Ishikawa (cell line): ENCODE measurements at regions not wholly inside any gene's neighbourhood (a gene's known extent, or its start where the extent isn't known, plus 50 kb on each side); places are given as distances from the start of the nearest gene placed in this dataset.

Experiments used
- CEBPB ChIP-seq: IDR thresholded peaks from 2 replicates; pipeline ENCODE4 v1.6.1; 2012
- CREB1 ChIP-seq: IDR thresholded peaks from 2 replicates; pipeline ENCODE4 v1.6.1; 2012; ENCODE audit warnings: low read depth
- EGR1 ChIP-seq: IDR thresholded peaks from 2 replicates; pipeline ENCODE4 v1.6.1; 2012
- EP300 ChIP-seq: IDR thresholded peaks from 2 replicates; pipeline ENCODE4 v1.6.1; 2012; ENCODE audit warnings: borderline replicate concordance
- FOXM1 ChIP-seq: IDR thresholded peaks from 2 replicates; pipeline ENCODE4 v1.6.1; 2012; ENCODE audit warnings: low read depth, borderline replicate concordance
- MAX ChIP-seq: IDR thresholded peaks from 2 replicates; pipeline ENCODE4 v1.6.1; 2012
- NFIC ChIP-seq: IDR thresholded peaks from 2 replicates; pipeline ENCODE4 v1.6.1; 2012
- RAD21 ChIP-seq: IDR thresholded peaks from 2 replicates; pipeline ENCODE4 v1.6.1; 2012; ENCODE audit warnings: low read depth
- TAF1 ChIP-seq: IDR thresholded peaks from 2 replicates; pipeline ENCODE4 v1.6.1; 2012; ENCODE audit warnings: low read depth, mild to moderate bottlenecking
- TCF12 ChIP-seq: IDR thresholded peaks from 2 replicates; pipeline ENCODE4 v1.6.1; 2012; ENCODE audit warnings: low read depth
- TEAD4 ChIP-seq: IDR thresholded peaks from 2 replicates; pipeline ENCODE4 v1.6.1; 2012
- YY1 ChIP-seq: IDR thresholded peaks from 2 replicates; pipeline ENCODE4 v1.6.1; 2012; ENCODE audit warnings: low read depth
- ZBTB7A ChIP-seq: IDR thresholded peaks from 2 replicates; pipeline ENCODE4 v1.6.1; 2012; ENCODE audit warnings: low read depth
- TF ChIP-seq, protein P1 (sequence below): IDR thresholded peaks from 2 replicates; pipeline ENCODE4 v1.6.1; 2012
- TF ChIP-seq, protein P2 (sequence below): IDR thresholded peaks from 2 replicates; pipeline ENCODE4 v1.6.1; 2012; ENCODE audit warnings: low read depth, mild to moderate bottlenecking

DNA sequence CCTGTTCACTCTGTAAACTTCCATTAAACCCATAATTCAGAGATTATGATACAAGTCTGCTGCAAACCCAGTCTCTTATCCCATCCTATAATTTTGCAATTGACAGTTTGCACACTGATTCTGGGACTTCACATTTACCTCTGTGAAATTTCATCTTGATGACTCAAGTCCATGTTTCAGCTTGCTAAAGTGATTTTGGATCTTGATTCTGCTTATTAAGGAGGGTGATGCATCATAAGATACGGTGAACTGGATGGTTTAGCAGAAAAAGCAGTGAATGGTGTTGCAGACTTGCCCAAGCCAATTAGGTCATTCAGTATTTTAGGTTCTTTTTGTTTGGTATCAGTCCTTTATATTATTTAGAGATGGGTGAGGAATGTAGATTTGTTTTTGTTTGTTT, 125.5 kb upstream of the PODXL start:
- no peak for TF ChIP-seq CEBPB
- TF ChIP-seq EGR1 = no peak
- TF ChIP-seq TCF12 = no peak
- TF ChIP-seq YY1 = no peak
- TF ChIP-seq ZBTB7A = no peak
- TF ChIP-seq, protein P1, sequence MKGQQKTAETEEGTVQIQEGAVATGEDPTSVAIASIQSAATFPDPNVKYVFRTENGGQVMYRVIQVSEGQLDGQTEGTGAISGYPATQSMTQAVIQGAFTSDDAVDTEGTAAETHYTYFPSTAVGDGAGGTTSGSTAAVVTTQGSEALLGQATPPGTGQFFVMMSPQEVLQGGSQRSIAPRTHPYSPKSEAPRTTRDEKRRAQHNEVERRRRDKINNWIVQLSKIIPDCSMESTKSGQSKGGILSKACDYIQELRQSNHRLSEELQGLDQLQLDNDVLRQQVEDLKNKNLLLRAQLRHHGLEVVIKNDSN = no peak
- TF ChIP-seq, protein P2, sequence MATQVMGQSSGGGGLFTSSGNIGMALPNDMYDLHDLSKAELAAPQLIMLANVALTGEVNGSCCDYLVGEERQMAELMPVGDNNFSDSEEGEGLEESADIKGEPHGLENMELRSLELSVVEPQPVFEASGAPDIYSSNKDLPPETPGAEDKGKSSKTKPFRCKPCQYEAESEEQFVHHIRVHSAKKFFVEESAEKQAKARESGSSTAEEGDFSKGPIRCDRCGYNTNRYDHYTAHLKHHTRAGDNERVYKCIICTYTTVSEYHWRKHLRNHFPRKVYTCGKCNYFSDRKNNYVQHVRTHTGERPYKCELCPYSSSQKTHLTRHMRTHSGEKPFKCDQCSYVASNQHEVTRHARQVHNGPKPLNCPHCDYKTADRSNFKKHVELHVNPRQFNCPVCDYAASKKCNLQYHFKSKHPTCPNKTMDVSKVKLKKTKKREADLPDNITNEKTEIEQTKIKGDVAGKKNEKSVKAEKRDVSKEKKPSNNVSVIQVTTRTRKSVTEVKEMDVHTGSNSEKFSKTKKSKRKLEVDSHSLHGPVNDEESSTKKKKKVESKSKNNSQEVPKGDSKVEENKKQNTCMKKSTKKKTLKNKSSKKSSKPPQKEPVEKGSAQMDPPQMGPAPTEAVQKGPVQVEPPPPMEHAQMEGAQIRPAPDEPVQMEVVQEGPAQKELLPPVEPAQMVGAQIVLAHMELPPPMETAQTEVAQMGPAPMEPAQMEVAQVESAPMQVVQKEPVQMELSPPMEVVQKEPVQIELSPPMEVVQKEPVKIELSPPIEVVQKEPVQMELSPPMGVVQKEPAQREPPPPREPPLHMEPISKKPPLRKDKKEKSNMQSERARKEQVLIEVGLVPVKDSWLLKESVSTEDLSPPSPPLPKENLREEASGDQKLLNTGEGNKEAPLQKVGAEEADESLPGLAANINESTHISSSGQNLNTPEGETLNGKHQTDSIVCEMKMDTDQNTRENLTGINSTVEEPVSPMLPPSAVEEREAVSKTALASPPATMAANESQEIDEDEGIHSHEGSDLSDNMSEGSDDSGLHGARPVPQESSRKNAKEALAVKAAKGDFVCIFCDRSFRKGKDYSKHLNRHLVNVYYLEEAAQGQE = no peak
- no peak for TF ChIP-seq TEAD4
- TF ChIP-seq NFIC = no peak
- TF ChIP-seq CREB1 = no peak
- no peak for TF ChIP-seq TAF1

DNA sequence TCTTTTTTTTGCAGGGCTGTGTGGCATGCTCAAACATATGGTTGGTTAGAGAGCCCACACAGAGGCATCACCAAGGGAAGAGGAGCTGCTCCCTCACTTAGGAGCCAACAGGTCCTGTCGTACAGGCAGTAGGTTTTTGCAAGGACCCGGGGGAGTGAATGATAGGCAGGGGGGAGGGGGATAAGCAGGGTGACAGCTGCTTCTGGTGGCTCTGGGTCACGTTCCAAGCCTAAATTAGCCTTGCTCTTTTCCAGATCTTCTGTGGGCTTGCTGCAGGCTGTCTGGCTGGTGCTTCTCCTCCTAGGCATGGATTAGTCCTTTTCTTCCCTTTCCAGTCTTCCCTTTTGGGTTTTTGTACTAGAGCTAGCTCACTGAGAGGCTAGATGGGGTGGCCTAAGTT, 117.7 kb upstream of the PODXL start:
- TF ChIP-seq RAD21 = no peak
- TF ChIP-seq EP300 = no peak
- no peak for TF ChIP-seq TEAD4
- TF ChIP-seq FOXM1 = no peak
- TF ChIP-seq TAF1 = no peak

GRCh38 chr7:131673576-131673975, 117.1 kb upstream of the PODXL start:
- TF ChIP-seq, protein P2 = no peak
- no peak for TF ChIP-seq TCF12
- no peak for TF ChIP-seq EP300
- no peak for TF ChIP-seq TEAD4
- no peak for TF ChIP-seq CEBPB
- TF ChIP-seq FOXM1 = no peak
- TF ChIP-seq NFIC = no peak
- no peak for TF ChIP-seq EGR1
- TF ChIP-seq ZBTB7A = no peak
- TF ChIP-seq, protein P1 = no peak
- no peak for TF ChIP-seq CREB1
- no peak for TF ChIP-seq MAX
- TF ChIP-seq TAF1 = no peak

DNA sequence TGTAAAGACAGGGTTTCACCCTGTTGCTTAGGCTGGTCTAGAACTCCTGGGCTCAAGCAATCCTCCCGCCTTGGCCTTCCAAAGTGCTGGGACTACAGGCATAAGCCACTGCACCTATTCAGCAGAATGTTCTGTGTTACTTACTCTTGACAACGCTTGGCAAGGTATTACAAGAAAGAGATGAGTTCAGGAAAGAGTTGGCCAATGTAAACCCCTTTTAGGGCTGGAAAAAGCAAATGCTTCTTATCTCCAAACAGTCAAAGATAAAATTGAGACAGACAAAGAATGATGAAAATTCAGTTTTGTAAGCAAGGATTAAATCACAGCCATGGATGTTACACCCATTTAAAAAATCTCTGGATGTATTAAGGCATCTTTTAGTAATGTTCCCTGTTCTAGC, 114.0 kb upstream of the PODXL start:
- no peak for TF ChIP-seq YY1

DNA sequence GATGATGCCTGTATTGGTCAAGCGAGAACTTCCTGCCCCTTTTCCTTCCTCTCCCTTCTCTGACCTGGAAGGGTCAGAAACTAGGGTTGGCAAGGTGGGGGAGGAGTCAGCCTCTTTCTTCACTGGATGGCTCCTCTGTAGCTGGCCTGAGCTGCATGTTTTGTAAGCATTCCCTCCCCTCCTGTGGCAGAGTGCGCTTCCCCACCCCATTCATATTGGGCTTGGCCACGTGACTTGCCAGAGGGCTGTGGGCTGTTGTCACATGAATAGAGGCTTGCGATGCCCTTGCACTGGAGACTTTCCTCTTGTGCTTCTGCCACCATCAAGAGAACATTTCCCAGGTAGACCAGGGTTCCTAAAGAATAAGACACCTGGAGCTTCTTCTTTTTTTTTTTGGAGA, 111.3 kb upstream of the PODXL start:
- no peak for TF ChIP-seq TAF1
- TF ChIP-seq, protein P1 = peak; percentile 52

- no peak for TF ChIP-seq NFIC
- TF ChIP-seq EP300 = no peak
- no peak for TF ChIP-seq MAX
- TF ChIP-seq RAD21 = no peak
- no peak for TF ChIP-seq ZBTB7A
- no peak for TF ChIP-seq CREB1
- no peak for TF ChIP-seq FOXM1
- no peak for TF ChIP-seq YY1
- no peak for TF ChIP-seq TEAD4
- TF ChIP-seq, protein P1 = no peak
- no peak for TF ChIP-seq CEBPB
- TF ChIP-seq, protein P2 = no peak
- no peak for TF ChIP-seq EGR1
- no peak for TF ChIP-seq TAF1
- TF ChIP-seq TCF12 = no peak
These were observed 108.6 kb upstream of the PODXL start for GRCh38 chr7:131665021-131665420.
